GM21737 (cell line): ENCODE measurements at regions not wholly inside any gene's neighbourhood (a gene's known extent, or its start where the extent isn't known, plus 50 kb on each side); places are given as distances from the start of the nearest gene placed in this dataset.
"Not testable (repeated sequence)": the region's sequence is repeated elsewhere in the genome, so short reads cannot be mapped to it uniquely, and the experiment has no call there.

Source experiments
- ATAC-seq: cut with Tn5 transposase; IDR thresholded peaks from one replicate; pipeline ENCODE4 v1.9.1; 2021; ENCODE audit warnings: mild to moderate bottlenecking, moderate library complexity; ENCODE audit not compliant: unreplicated experiment

DNA sequence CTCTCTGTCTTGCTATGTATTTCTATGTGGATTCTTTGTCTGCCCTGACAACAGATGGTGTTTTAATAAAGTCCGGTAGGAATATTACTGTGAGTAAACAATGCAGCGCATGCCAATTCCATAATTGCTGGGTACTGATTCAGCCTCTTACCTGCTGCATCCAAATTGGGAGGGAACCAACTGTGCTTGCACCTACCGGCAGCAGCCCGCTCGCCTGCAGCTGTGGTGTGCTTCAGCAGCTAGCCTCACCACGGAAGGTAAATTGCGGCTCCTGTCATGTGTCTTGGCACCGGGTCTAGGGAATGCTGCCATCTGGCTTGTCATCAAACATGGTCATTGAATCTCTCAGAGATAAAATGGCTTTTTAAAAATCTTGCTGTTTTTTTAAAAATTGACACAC, 704.8 kb upstream of the SLC35B3 start:
- no peak for ATAC-seq

DNA sequence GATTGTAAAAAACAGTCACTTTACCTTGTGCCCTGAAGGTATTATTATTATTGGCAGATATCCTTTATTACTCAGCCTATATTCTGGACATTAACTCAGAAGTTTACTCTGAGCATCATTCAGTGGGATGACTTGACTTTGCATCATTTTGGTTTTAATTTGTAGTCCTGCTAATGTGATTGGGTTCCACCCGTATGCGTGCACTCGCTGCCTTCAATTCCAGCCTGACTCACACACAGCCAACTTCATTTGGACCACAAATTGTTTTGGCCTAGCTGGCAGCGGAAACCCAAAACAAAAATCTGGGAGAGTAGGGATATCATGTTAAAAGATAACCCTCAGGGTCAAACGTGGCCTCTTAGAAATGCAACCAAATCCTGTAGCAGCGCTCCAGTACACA, 704.4 kb upstream of the SLC35B3 start:
- no peak for ATAC-seq

DNA sequence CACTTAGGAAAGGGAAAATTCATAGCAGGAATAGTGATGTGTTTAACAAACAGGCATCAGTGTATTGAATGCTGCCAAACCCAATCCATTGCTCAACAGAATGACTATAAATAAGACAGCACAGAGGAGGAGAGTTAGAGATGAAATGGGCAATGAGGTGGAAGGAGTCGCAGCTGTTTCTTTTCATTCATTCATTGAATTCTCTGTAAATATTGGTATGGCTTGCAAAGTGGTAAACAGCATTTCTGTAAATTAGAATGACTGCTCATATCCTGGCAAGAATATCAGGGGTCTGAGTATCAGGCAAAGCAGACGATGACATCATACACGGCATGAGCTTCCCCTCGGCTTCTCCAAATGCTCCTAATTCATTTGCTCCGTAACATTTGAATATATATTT, 703.6 kb upstream of the SLC35B3 start:
- ATAC-seq = no peak

DNA sequence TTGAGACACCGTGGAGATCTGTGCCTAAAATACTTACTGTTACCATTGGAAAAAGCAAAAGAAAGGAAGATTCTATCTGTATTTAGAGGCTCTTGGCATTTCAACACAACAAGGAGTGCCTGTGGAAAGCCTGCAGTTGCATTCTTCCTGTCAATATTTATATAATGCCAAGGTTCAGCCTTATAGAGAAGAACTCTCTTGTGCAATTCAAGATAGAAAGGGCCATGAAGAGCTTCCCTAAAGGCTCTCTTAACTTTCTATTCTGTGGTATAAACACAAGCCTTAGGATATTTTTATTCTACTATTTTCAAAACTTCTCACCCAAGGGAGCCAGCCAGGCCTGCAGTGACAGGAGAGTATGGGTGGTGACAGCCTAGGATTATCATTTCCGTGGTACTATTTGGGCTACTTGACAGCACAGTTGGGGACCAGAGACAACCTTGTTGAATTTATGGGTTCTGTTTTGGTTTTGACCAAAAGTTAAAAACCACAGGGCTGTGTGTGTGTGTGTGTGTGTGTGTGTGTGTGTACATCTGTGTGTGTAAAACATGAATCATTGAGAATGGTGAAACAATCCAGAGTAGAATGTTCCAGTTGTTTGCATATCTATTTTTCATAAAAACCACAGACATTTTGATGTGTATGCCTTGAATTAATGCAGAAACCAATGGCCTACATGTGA, 700.9 kb upstream of the SLC35B3 start:
- no peak for ATAC-seq

DNA sequence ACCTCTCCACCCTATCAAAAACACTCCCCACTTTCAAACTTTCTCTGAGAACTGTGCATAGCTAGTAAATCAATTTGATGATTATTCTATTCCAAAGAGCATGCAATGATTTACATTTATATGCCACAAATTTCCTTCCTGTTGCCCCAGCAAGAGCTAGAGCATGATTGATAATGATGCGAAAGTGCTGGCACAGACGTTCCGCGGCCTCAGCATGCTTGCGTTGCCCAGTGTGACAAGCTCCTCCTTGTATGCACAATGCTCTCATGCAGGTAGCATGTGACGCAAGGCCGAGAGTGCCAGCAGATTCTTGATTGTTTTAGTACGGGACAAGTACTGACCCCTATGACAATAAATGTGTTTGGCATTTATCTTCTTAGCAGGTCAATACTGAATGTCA, 696.3 kb upstream of the SLC35B3 start:
- ATAC-seq = no peak

DNA sequence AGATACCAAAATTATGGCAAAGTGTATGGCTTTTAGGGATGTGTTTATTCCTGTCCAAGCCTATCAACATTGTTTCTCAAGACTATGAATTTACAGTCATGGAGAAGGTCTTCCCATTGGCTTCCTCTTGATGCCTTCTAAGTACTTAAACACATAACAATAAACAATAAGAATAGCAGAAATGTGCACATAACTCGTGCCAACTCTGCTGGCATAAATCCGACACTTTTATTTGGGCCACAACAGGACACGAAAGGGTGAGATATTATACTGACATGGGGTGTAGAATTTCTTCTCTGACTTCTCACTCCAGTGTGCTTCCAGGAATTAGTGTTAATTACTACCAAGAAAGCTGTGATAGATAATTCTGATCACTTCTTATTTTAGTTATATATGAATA, 695.9 kb upstream of the SLC35B3 start:
- no peak for ATAC-seq

DNA sequence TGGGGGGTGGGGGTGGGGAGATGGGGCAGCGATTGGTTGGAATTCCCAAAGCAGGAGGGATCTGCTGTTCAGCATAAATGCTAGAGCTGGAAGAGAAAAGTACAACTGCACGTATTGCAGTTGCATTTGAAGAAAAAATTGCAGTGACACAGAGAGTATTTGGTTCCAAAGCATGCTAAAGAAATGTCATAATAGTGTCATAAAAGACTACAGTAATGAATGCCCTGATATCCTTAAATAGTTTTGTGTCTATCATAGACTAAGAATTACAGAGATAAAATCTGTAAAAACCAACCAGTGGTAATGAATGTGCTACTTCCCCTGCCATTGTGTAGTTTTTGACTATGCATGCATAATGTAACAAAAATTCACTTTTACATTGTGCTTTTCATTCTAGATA, 693.6 kb upstream of the SLC35B3 start:
- no peak for ATAC-seq

DNA sequence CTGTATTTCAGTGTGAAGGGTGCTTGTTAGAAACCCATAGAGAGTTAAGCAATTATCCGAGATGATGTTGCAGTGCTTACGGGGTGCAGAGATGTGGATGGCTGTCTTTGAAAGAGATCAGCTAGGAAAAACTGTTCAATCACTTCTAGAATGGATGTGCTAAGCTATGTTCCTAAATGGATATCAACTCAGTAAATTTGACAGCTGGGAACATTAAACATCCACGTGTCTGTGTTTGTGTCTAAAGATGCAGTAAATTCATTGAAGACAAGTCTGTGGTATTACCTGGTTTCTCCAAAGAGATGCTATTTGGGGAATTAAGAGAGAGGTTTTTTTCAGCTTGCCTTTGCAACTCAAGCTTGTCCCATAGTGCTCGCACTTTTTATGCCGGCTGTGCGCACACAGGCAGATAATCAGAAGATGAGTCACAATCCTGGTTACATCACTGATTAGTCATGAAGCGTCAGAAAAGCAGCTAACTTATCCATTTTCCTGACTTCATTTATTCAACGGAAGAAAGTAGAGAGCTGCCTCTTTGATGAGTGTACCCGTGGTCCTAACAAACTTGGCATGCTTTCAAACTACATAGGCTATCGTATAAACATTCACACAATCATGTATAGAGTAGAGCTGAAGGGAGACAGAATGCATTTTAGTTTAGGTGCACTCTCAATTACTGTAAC, 691.7 kb upstream of the SLC35B3 start:
- no peak for ATAC-seq

DNA sequence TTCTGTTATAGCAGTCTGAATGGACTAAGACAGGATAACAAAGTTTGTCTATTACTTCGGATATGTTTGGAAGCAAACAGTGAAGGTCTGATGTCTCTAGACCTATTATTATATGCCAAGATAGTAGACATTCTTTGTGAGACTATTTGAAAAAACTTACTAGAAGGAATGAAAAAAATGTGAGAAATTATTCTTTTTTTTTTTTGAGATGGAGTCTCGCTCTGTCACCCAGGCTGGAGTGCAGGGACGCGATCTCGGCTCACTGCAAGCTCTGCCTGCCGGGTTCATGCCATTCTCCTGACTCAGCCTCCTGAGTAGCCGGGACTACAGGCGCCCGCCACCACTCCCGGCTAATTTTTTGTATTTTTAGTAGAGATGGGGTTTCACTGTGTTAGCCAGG, 690.7 kb upstream of the SLC35B3 start:
- ATAC-seq = not testable (repeated sequence)

DNA sequence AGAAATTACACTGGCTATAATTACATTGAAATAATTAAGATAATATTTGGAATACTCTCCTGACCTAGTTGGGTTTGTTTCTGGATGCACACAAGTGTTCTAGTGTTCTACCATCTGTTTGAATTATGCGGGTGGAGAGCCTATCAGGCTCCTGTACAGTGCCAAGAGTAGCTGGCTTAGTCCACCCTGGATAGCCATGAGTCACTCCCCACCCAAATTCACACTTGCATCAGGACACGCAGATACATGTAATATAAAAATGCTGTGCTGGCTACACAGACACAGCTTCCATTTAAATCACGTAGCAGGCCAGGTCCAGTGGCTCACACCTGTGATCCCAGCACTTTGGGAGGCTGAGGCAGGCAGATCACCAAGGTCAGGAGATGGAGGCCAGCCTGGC, 686.2 kb upstream of the SLC35B3 start:
- no peak for ATAC-seq

DNA sequence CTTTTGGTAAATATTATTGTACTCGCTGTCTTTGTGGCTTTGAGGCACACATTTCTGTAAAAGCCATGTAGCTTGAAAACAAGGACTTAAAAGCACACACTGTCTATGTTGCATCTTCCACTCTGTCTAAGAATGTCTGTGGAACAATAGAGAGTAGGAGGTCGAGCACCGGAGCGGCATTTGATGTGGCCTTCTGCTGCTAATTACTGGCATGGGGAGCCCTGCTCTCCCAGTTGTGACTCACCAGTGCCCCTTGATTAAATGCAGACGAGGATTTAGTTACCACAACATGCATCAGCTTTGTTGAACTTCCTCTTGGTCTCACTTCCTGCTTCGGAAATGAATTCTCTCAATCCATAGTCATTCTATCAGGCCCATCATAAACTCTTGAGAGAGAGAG, 680.7 kb upstream of the SLC35B3 start:
- ATAC-seq = no peak

DNA sequence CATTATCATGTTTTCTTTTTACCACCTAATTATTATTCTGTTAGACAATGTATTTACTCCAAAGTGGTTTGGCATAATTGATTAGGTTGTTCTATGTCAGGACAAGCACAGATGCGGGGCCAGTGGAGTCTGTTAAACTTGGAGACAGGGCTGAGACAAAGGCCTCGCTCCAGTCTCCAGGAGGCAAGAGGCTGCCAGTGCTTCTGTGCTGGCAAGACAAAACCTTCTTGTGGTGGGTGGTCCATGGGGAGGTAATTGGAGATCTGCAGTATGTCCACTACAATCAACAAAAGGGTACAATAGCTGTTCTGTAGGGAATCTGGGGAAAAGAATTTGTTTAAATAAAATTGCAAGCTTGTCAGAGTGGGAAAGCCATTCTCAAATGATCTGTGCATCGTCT, 677.2 kb upstream of the SLC35B3 start:
- no peak for ATAC-seq

DNA sequence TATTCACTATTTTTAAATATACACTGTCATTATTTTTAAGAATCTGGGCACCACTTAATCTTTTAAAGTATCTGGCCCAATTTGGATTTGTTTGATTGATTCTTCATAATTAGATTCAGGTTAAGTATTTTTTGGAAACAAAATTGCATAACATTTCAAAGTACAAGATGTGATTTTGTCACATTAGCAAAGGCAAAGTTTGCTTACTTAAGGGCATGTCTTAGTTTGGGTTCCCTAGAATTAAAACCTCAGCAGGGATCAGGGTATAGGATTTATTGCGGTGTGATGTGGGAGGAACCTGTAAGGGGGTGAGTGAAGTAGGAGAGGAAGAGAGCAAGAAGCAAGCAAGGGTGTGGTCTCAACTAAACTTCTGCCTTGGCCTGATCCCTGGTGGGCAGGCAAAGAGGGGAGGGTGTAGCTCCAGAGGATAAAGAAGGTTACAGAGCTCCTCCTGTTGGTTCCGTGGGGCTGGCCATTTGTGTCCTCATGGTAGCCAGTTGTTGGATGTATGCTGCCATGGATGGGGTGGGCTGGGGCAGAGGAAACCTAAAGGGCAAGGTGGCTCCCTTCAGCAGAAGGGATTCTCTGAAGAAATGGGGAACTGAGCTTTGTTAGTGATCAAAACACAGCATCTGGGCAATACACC, 668.7 kb upstream of the SLC35B3 start:
- no peak for ATAC-seq

DNA sequence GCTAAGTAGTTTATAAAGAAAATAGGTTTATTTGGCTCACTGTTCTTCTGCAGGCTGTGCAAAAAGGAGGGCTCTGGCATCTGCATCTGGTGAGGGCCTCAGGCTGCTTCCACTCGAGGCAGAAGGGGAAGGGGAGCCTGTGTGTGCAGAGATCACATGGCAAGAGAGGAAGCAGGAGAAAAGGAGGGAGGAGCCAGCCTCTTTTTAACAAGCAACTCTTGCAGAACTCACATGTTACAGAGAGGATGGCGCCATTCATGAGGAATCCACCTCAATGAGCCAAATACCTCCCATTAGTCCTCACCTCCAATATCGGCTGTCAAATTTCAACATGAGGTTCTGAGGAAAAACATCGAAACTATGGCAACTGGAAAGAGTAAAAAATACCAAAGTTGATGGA, 666.6 kb upstream of the SLC35B3 start:
- no peak for ATAC-seq

DNA sequence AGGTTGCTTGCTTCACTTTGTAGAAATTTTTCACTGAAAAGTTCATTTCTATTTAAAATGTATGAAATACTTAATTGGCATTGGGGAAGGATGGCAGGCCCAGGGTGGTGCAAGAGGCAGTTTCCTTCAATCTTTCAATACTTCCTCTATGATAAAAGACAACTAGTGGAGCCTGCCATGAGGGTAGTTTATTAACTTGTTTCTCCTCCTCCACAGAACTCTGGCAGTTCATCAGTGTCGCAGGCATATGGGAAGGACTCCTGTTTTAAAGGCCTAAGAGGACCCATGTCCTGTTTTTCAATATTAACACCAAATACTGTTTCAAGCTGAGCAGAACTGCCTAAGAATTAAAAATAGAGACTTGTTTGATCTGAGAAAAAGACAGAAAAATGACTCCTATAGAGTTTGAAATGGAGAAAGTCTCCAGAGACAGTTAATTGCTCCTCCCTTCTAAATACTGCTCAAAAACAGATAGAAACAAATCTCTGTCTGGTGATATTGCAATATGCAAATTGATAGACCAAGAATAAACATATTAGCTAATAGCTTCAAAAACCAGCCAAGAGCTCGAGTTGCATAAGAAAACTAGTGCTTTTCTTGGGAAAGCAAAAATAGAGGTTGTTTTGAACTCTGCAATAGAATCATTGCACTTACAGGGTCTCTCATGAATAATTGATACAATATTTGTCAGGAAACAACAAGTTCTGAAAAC, 665.7 kb upstream of the SLC35B3 start:
- no peak for ATAC-seq

DNA sequence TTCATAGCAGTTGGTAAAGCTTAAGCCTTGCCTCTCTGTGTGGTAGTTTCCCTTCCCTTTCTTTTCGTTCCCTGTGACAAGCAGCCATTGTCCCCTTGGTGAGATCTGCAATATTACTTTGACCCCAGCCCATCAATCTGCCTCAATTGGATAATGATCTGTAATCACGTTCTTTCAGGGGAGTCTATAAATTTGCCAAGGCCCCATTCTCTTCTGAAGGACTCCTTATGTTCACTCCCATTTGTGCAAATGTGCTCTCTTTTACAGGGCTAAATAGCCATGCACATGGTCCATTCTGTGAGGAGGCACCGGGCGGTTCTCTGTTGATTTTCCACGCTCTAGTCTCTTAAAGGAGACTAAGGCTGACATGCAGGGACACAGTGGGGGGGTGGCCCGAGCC, 660.4 kb upstream of the SLC35B3 start:
- no peak for ATAC-seq

DNA sequence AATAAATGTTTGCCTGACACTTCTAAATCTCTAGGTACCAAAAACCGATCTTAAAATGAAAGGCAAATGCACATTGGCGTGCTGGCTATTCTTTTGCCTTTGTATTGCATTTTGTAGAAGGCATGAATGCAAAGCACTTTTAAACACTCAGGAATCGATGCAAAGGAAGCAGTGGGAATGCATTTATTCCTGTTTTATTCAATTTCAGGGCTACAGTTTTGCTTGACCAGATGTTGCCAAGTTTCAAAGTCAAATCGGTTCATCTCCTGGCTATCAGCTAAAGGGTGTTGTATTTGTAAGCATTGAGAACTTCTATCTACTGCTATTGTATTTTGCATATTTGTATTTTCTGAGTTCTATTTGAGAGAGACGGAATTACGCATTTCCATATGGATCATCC, 659.8 kb upstream of the SLC35B3 start:
- ATAC-seq = no peak

DNA sequence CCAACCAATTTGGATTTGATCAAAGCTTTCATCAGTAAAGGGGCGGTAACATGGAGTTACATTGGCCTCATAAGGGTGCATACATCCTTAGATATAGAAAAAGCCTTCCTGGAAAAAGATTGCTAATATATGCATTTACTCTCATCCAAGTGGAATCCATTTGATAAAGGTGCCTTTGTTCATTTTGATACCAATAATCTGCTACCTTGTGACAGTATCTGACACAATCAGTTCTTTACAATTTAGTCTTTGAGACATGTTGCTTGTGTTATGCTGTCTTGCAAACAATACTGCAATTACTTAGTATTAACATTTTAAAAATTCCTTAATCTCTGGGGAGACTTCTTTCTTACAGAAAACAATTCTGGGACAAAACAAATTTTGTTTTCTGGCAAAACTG, 654.4 kb upstream of the SLC35B3 start:
- no peak for ATAC-seq

DNA sequence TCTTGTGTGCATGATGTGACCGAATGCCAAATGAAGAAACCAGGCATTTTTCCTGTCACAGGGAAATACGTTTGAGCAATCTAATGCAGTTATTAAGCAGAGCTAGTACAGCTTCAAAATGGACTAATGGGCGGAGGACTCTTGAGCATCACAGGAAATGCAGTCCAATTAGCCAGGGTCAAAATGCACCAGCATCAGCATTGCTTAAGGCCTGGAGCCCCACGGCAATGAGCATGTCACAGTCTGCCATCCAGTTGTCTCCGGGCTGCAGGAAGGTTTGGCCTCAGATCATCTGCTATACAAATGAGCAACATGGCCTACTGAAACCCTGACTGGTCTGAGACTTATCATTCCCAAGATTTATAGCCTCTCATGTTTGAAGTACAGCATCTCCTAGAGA, 652.1 kb upstream of the SLC35B3 start:
- ATAC-seq = no peak

DNA sequence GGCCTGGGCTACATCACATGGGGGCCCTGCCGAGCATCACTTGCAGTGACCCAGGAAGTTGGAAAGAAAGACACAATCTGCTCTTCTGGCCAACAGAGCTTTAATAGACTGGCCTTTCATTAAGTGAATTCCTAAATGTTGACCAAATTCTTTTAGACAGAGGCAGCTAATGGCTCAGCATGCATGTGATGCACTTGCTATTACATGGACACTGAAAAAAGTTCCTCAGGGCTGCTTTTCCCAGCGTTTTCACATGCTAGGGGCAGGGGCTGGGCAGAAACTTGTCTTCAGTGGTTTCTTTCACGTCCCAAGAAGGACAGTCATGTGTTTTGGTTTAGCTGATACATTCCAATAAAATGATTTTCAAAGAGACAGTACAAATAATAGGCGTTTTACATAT, 651.0 kb upstream of the SLC35B3 start:
- ATAC-seq = no peak

DNA sequence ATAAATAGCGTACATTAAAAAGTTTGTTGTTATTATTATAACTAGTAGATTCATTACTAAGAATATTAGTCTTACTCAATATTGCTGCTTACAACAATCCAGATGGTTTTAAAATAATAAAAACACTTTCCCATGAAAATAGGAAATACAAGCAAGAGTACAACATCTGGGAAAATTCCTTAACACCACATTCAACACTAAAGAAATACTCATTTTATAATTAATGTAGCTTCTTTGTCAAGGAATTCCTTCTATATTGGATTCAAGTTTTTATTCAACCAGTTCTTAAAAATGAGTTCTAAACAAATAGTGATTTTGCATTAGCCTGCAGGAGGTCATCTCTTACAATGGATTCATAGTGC, 650.3 kb upstream of the SLC35B3 start:
- no peak for ATAC-seq
